Breast epithelium (tissue), 4 donors: ENCODE measurements at regions not wholly inside any gene's neighbourhood (a gene's known extent, or its start where the extent isn't known, plus 50 kb on each side); places are given as distances from the start of the nearest gene placed in this dataset.
"Not testable (repeated sequence)": the region's sequence is repeated elsewhere in the genome, so short reads cannot be mapped to it uniquely, and the experiment has no call there.

Experiments
- DNase-seq, 2 donors: peaks; one replicate each; pipeline ENCODE4 v3.0.0-alpha.2; 2019; ENCODE audit warnings: low spot score in 2 of 2
- H3K27ac ChIP-seq, 2 donors: fragments of 200-600 bp; sonication (generic) in 1 of 2; one replicate each; pipeline ENCODE4 v1.5.1; 2016 to 2019; ENCODE audit warnings: mild to moderate bottlenecking in 1 of 2
- H3K27me3 ChIP-seq, 2 donors: fragments of 200-600 bp; sonication (generic) in 1 of 2; one replicate each; pipeline versions ENCODE4 v1.5.1 to v1.6.0; 2017 to 2019; ENCODE audit warnings: control low read depth in 1 of 2, mild to moderate bottlenecking in 1 of 2
- H3K36me3 ChIP-seq: fragments of 200-600 bp; one replicate; pipeline ENCODE4 v1.5.1; 2019
- H3K4me1 ChIP-seq, 2 donors: fragments of 200-600 bp; sonication (generic); one replicate each; pipeline ENCODE4 v1.5.1; 2016 to 2019; ENCODE audit warnings: control low read depth in 1 of 2
- H3K4me3 ChIP-seq, 3 donors: fragments of 200-600 bp; sonication (generic); 1 replicate in 2 of 3; 2 replicates in 1 of 3; pipeline ENCODE4 v1.5.1; 2016 to 2019; ENCODE audit warnings: mild to moderate bottlenecking in 3 of 3, moderate library complexity in 2 of 3
- H3K9me3 ChIP-seq, 2 donors: fragments of 200-600 bp; sonication (generic) in 1 of 2; one replicate each; pipeline ENCODE4 v1.5.1; 2016 to 2019; ENCODE audit warnings: control low read depth in 1 of 2
- CTCF ChIP-seq, 3 donors: fragments of 450-650 bp; IDR thresholded peaks; one replicate each; pipeline ENCODE4 v1.5.1; 2016 to 2017; ENCODE audit warnings: antibody characterized with exemption in 3 of 3, mild to moderate bottlenecking in 3 of 3, moderate library complexity in 3 of 3
- POLR2A ChIP-seq: fragments of 450-650 bp; IDR thresholded peaks from one replicate; pipeline ENCODE4 v1.6.1; 2016; ENCODE audit warnings: antibody characterized with exemption, mild to moderate bottlenecking, moderate library complexity
- POLR2AphosphoS5 ChIP-seq, 3 donors: sonication (generic); formaldehyde crosslinking; IDR thresholded peaks; one replicate each; pipeline ENCODE4 v1.6.1; 2017; ENCODE audit warnings: antibody characterized with exemption in 3 of 3
- intact Hi-C: fragments of 100-400 bp; cut with DNase I; formaldehyde crosslinking; loops from one replicate; pipeline ENCODE4 v1.15.1; 2023; ENCODE audit warnings: low total_unique reads

GRCh38 chr12:124213666-124214347 is 81.1 kb upstream of the RFLNA start:
- intact Hi-C loops: loop anchor here (1.0 kb wide), 1 partner anchor 43 kb away; no protein-coding TSS in a partner anchor
- TF ChIP-seq POLR2AphosphoS5 (IDR thresholded peaks at IDR 0.05): no peak
- no peak for TF ChIP-seq CTCF (IDR thresholded peaks at IDR 0.05)

GRCh38 chr12:124214574-124214973 is 80.3 kb upstream of the RFLNA start:
- TF ChIP-seq POLR2A: no peak
- TF ChIP-seq CTCF (IDR thresholded peaks at IDR 0.05): no peak
- TF ChIP-seq POLR2AphosphoS5 (IDR thresholded peaks at IDR 0.05): no peak
- H3K9me3 ChIP-seq: peaks cover 6 to 10% of the 10 kb centered on the region in 2 donors
- no peaks in the 10 kb centered on the region for H3K27me3 ChIP-seq
- no peak for DNase-seq
- no peak overlapping the region for H3K4me3 ChIP-seq
- H3K27ac ChIP-seq: no peak overlapping the region
- H3K4me1 ChIP-seq: no peaks in the 10 kb centered on the region
- no peaks in the 10 kb centered on the region for H3K36me3 ChIP-seq
- intact Hi-C loops: loop anchor here (1.0 kb wide), 1 partner anchor 43 kb away; no protein-coding TSS in a partner anchor

More at GRCh38 chr12:124213666-124214347, 81.1 kb upstream of the RFLNA start:
- Histone ChIP-seq H3K27me3 (no peaks in the 10 kb centered on the region), H3K36me3 (no peaks in the 10 kb centered on the region), H3K9me3 (peaks cover 6 to 10% of the 10 kb centered on the region in 2 donors), H3K4me3 (no peak overlapping the region), H3K4me1 (no peaks in the 10 kb centered on the region), H3K27ac (no peak overlapping the region)
- DNase-seq: no peak

GRCh38 chr12:124216966-124217365 is 77.9 kb upstream of the RFLNA start:
- Histone ChIP-seq H3K4me3 (no peak overlapping the region), H3K4me1 (no peaks in the 10 kb centered on the region), H3K9me3 (peaks cover 6 to 10% of the 10 kb centered on the region in 2 donors), H3K27me3 (no peaks in the 10 kb centered on the region), H3K36me3 (no peaks in the 10 kb centered on the region), H3K27ac (no peak overlapping the region)
- no peak for DNase-seq
- TF ChIP-seq POLR2A: no peak
- TF ChIP-seq CTCF (IDR thresholded peaks at IDR 0.05): no peak
- no peak for TF ChIP-seq POLR2AphosphoS5 (IDR thresholded peaks at IDR 0.05)
- intact Hi-C loops: no loop called here

GRCh38 chr12:124217508-124218242 is 77.2 kb upstream of the RFLNA start:
- H3K27ac ChIP-seq: no peak overlapping the region
- H3K4me1 ChIP-seq: no peaks in the 10 kb centered on the region
- peaks cover 6 to 10% of the 10 kb centered on the region in 2 donors for H3K9me3 ChIP-seq
- no peaks in the 10 kb centered on the region for H3K36me3 ChIP-seq
- intact Hi-C loops: no loop called here
- H3K27me3 ChIP-seq: no peaks in the 10 kb centered on the region
- peak overlapping the region in 2 of 3 donors; percentile 31 to 54 for H3K4me3 ChIP-seq
- DNase-seq: no peak
- TF ChIP-seq POLR2AphosphoS5 (IDR thresholded peaks at IDR 0.05) (no peak), POLR2A (no peak), CTCF (IDR thresholded peaks at IDR 0.05) (no peak)

- no peak overlapping the region for H3K4me3 ChIP-seq
- H3K27me3 ChIP-seq: no peaks in the 10 kb centered on the region
- intact Hi-C loops: no loop called here
- DNase-seq: no peak
- peaks cover 6 to 10% of the 10 kb centered on the region in 2 donors for H3K9me3 ChIP-seq
- H3K36me3 ChIP-seq: no peaks in the 10 kb centered on the region
- TF ChIP-seq POLR2A: no peak
- TF ChIP-seq POLR2AphosphoS5 (IDR thresholded peaks at IDR 0.05): no peak
- no peak for TF ChIP-seq CTCF (IDR thresholded peaks at IDR 0.05)
- H3K4me1 ChIP-seq: no peaks in the 10 kb centered on the region
- no peak overlapping the region for H3K27ac ChIP-seq
These were observed 76.7 kb upstream of the RFLNA start for GRCh38 chr12:124218243-124218560.

GRCh38 chr12:124218650-124219049 is 76.2 kb upstream of the RFLNA start:
- H3K27me3 ChIP-seq, H3K27ac ChIP-seq, intact Hi-C loops, H3K36me3 ChIP-seq, DNase-seq, H3K4me3 ChIP-seq, H3K4me1 ChIP-seq: not testable (repeated sequence)
- H3K9me3 ChIP-seq: peaks cover 6 to 10% of the 10 kb centered on the region in 2 donors
